GM18502 (cell line): ENCODE measurements at regions not wholly inside any gene's neighbourhood (a gene's known extent, or its start where the extent isn't known, plus 50 kb on each side); places are given as distances from the start of the nearest gene placed in this dataset.

Experiments
- ATAC-seq: cut with Tn5 transposase; IDR thresholded peaks from one replicate; pipeline ENCODE4 v1.9.1; 2021; ENCODE audit warnings: mild to moderate bottlenecking; ENCODE audit not compliant: unreplicated experiment, poor library complexity

- ATAC-seq: no peak
Observed at GRCh38 chr18:54100920-54101470, 123.5 kb downstream of the MBD2 start.

- no peak for ATAC-seq
Observed at GRCh38 chr18:54100466-54100865, 124.0 kb downstream of the MBD2 start.

DNA sequence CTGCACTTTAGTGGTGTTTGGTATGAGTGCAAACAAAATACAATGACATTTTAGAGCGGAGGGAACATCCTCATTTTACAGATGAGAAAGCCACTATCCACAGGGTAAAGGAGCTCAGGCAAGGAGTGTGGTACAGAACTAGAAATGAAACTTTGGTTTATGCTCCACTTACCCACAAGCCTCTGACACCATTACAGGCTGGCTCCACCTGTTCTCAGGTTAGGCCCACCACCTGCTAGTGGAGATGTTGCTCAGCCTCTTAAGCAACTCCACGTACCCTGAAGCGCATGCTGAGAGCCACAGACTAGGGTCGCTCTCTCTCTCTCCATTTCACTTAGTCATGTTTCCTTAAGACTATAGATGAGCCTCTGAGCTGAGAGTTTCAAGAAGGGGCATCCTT lies 130.0 kb downstream of the MBD2 start:
- peak; percentile 64 for ATAC-seq

- no peak for ATAC-seq
Observed at GRCh38 chr18:54090856-54091255, 133.6 kb downstream of the MBD2 start.

- ATAC-seq: no peak
Observed at GRCh38 chr18:54089749-54090459, 134.6 kb downstream of the MBD2 start.

GRCh38 chr18:54086863-54087262 lies 137.6 kb downstream of the MBD2 start:
- ATAC-seq: peak; percentile 45

GRCh38 chr18:54086046-54086802 lies 138.2 kb downstream of the MBD2 start:
- peak; percentile 86 for ATAC-seq

DNA sequence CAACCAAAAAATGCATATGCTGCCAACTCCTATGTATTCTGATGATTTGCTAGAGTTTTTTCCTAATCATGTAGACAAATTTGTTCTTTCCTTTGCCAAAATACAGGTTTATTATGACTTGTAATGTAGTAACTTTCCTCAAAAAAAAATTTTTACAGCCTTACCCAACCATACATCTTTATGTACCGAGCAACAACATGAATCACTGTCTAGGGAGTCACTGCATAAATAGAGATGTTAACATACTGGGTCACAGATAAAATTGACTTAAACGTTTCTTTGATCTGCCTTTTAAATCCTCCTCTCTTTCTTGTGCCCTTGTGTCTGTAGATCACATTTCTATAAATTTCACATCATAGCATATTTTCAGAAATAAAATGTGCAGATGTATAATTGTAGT lies 143.6 kb downstream of the MBD2 start:
- no peak for ATAC-seq

- no peak for ATAC-seq
Observed at GRCh38 chr18:54076166-54076565, 148.3 kb downstream of the MBD2 start.

DNA sequence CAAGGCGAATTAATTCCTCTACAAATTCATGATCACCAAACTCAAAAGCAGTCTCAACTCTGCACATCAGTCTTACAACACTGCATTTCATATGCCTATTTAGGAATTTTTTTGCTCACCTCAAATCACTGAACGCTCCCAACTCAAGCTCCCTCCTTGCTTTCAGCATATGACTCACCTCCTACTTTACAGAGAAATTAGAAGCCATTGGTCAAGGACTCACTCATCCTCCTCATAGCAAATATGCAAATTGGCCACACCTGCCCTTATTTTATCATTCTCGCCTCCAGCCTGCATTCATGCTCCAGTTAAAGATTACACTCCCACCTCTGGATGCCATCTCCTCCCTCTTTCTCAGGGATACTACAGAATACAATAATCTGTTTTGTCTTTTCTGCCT lies 148.8 kb downstream of the MBD2 start:
- no peak for ATAC-seq

- ATAC-seq: no peak
Observed at GRCh38 chr18:54069729-54070128, 154.7 kb downstream of the MBD2 start.

DNA sequence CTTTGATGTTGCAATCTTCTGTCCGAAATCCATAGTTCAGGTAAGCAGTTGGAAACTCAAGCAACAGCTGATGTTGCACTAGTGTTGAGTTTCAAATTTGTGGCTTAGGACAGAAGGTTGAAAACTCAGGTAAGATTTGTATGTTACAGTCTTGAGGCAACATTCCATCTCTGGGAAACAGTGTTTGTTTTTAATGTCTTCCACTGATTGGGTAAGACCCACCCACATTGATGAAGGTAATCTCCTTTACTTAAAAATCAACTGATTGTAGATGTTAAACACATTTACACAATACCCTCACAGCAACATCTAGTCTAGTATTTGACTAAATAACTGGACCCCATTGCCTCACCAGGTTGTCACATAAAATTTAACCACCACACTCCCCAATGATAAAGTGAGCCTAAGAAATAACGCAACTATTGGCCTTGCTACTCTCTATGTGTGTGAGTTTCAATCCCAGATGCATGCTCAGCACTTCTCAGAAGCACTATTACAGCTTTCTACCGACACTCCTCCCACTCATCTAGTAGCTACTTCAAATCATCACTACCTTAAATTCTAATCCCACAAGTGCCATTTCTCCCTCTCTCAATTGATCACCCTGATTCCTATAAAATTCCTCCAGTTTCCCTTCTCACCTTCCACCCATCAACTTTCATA lies 164.0 kb downstream of the MBD2 start:
- ATAC-seq: no peak

GRCh38 chr18:54052732-54053429 lies 171.6 kb downstream of the MBD2 start:
- ATAC-seq: no peak

GRCh38 chr18:54052259-54052658 lies 172.2 kb downstream of the MBD2 start:
- no peak for ATAC-seq

DNA sequence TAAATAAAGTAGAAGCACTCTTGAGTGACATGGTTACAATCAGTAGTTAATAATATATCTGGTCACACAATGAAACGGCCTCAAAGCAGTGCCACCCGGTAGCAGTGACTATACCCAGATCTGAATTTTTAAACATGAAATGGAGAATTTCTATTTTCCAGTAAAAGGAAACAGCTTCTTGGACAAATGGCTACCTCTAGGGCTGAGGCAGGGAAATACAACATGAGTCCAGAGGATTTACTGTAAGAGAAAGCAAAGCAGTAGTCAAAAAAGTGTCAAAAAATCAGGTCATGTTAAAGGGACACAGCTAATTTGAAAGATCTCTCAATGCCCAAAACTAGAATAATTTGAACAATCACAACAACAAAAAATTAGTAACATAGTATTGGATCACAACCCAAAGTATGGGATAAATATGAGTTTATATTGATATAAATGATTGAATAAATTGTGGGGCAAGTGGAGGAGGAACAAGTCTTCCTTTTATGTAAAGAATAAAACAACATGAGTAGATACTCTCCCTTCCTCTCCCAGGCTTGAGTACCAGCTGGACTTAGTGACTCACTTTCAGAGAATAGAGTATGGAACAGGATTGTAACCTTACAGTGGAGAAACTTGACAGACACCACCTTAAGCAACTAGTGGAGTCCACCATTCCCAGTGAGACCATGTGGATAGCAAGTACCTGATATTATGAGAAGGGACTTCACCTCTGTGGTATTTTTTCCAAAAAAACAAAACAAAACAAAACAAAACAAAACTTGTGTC lies 180.8 kb downstream of the MBD2 start:
- no peak for ATAC-seq

- no peak for ATAC-seq
Observed at GRCh38 chr18:54035927-54036326, 188.5 kb downstream of the MBD2 start.

DNA sequence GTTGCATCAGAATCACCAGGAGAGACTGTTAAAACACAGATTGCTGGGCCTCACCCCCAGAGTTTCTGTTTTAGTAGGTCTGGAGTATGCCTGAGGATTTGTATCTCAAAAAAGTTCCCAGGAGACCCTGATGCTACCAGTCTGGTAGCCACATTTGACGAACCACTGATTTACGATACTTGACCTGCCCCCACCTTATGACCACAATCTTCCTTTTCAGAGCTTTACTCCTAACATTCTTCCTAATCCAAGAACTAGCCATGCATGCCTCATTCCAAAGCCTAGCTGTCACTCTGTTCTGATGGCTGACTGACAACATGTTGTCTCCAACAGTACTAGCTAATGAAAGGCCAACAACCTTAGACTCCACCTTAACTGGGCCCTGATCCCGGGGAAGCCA lies 191.4 kb downstream of the MBD2 start:
- ATAC-seq: no peak

DNA sequence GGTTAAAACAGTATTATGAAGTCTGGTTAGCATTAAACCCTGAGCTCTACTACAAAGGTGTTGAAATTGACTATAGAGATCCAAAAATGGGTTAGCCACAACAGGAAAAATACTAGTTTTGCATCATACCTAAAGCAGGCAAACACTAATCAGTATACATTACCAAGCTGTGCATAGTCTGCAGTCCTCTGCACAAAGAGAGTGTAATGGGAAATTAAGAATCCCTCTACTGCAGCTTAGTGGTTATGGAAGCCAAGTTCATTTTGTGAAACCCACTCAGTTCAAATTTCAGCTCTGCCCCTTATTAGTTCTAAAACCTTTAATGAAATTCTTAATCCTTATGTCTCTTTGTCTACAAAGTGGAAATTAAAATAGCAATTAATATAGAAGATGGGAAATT lies 192.1 kb downstream of the MBD2 start:
- no peak for ATAC-seq

DNA sequence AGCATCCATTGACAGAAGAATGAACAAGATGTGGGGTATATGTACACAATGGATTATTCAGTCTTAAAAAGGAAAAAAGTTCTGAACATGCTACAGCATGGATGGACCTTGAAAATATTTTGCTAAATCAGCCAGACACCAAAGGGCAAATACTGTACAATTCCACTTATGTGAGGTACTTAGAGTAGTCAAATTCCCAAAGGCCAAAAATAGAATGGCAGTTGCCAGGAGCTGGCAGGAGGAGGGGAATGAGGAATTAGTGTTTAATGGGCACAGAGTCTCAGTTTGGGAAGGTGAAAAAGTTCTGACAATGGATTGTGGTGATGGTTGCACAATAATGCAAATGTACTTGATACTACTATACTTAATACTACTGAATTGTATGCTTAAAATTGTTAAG lies 193.2 kb downstream of the MBD2 start:
- no peak for ATAC-seq

DNA sequence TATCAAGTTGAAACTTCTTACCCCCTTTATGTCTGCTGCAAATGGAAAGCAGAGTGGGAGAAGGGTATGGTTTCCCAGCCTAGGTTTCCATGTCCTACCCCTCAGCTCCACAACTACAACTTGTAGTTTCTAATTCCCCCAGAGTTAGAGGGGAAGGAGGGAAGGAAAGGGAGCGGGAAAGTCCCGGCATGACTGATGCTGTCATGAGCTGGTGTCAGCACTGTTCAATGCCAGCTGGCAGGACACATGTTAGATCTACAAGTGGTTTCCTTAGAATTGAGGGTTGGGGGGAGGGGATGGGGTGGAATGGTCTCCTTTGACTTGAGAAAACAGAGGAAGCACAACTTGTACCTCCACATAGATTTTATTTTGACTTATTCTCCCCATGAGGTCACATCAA lies 194.0 kb downstream of the MBD2 start:
- no peak for ATAC-seq
